Activated T-cell treated with anti-CD3 and anti-CD28 coated beads for 4 hours (primary cell): ENCODE measurements at regions not wholly inside any gene's neighbourhood (a gene's known extent, or its start where the extent isn't known, plus 50 kb on each side); places are given as distances from the start of the nearest gene placed in this dataset.
"Not testable (repeated sequence)": the region's sequence is repeated elsewhere in the genome, so short reads cannot be mapped to it uniquely, and the experiment has no call there.

Experiments
- DNase-seq: peaks from one replicate; pipeline ENCODE4 v3.0.0-alpha.2; 2020

- DNase-seq: no peak
Observed at GRCh38 chr1:70760154-70760553, 287.5 kb downstream of the PTGER3 start.

- no peak for DNase-seq
Observed at GRCh38 chr1:70762386-70762785, 285.2 kb downstream of the PTGER3 start.

GRCh38 chr1:70764747-70765146 lies 282.9 kb downstream of the PTGER3 start:
- DNase-seq: no peak

GRCh38 chr1:70767377-70767776 lies 280.2 kb downstream of the PTGER3 start:
- no peak for DNase-seq

- no peak for DNase-seq
Observed at GRCh38 chr1:70768216-70768615, 279.4 kb downstream of the PTGER3 start.

GRCh38 chr1:70778056-70778762 lies 269.4 kb downstream of the PTGER3 start:
- no peak for DNase-seq

- no peak for DNase-seq
Observed at GRCh38 chr1:70778934-70779333, 268.7 kb downstream of the PTGER3 start.

- no peak for DNase-seq
Observed at GRCh38 chr1:70779571-70779970, 268.0 kb downstream of the PTGER3 start.

- no peak for DNase-seq
Observed at GRCh38 chr1:70785287-70785686, 262.3 kb downstream of the PTGER3 start.

GRCh38 chr1:70790232-70790923 lies 257.2 kb downstream of the PTGER3 start:
- DNase-seq: no peak

GRCh38 chr1:70795064-70795463 lies 252.6 kb downstream of the PTGER3 start:
- DNase-seq: not testable (repeated sequence)

GRCh38 chr1:70796298-70796697 lies 251.3 kb downstream of the PTGER3 start:
- DNase-seq: not testable (repeated sequence)

- not testable (repeated sequence) for DNase-seq
Observed at GRCh38 chr1:70802625-70803024, 245.0 kb downstream of the PTGER3 start.

- DNase-seq: no peak
Observed at GRCh38 chr1:70805641-70806040, 242.0 kb downstream of the PTGER3 start.

GRCh38 chr1:70807088-70807664 lies 240.4 kb downstream of the PTGER3 start:
- DNase-seq: no peak

- DNase-seq: no peak
Observed at GRCh38 chr1:70809069-70809468, 238.5 kb downstream of the PTGER3 start.

- no peak for DNase-seq
Observed at GRCh38 chr1:70811815-70812214, 235.8 kb downstream of the PTGER3 start.

GRCh38 chr1:70812442-70813109 lies 235.0 kb downstream of the PTGER3 start:
- no peak for DNase-seq

- DNase-seq: no peak
Observed at GRCh38 chr1:70818401-70818800, 229.2 kb downstream of the PTGER3 start.

GRCh38 chr1:70819231-70819630 lies 228.4 kb downstream of the PTGER3 start:
- no peak for DNase-seq

GRCh38 chr1:70819785-70820184 lies 227.8 kb downstream of the PTGER3 start:
- DNase-seq: no peak

- DNase-seq: no peak
Observed at GRCh38 chr1:70820396-70820795, 227.2 kb downstream of the PTGER3 start.

- no peak for DNase-seq
Observed at GRCh38 chr1:70820995-70821394, 226.6 kb downstream of the PTGER3 start.

GRCh38 chr1:70826428-70826827 lies 221.2 kb downstream of the PTGER3 start:
- DNase-seq: no peak
